ENCODE measurements at regions not wholly inside any gene's neighbourhood (a gene's known extent, or its start where the extent isn't known, plus 50 kb on each side); places are given as distances from the start of the nearest gene placed in this dataset. TPM values are rescaled to one million over a fixed set of nuclear protein-coding genes. Genes with fewer than 3 reads are reported as not detected.

DNA sequence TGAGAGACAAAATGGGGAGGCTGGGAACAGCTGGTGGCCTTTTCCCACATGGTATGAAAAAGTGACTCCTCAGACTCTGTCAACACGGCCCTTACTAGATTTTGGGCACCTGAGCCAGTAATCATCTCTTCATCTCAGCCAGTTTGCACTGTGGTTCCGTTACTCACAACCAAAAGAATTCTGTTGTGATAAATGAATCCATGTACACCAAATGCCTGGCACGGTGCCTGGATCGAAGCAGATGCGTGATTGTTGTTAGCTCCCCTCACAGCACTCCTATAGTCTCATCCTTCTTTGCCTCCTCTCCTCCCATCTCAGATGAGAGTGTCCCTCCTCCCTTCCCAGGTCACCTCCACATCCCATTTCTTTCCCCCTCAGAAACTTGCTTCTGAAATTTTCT is 57.9 kb upstream of the GJB5 start:
- POLR2A ChIA-PET, result no interaction called here
- no peaks in the 10 kb centered on the region for H3K36me3 Mint-ChIP-seq (ENCODE audit: low read depth)
- H3K4me1 Mint-ChIP-seq, result no peaks in the 10 kb centered on the region
- H3K9me3 Mint-ChIP-seq (ENCODE audit: low read depth), result no peaks in the 10 kb centered on the region
- no peak overlapping the region for H3K27ac Mint-ChIP-seq
- ATAC-seq (no peak), DNase-seq (no peak)
- intact Hi-C loops (cut with DNase I, micrococcal nuclease), result no loop called here
- CTCF ChIA-PET, result interaction anchor here (1.1 kb wide), 1 partner anchor 45 kb away, joined by 3 read pairs; no protein-coding TSS in a partner anchor
- H3K4me3 Mint-ChIP-seq, result no peak overlapping the region
- peaks cover 7% of the 10 kb centered on the region for H3K27me3 Mint-ChIP-seq

DNA sequence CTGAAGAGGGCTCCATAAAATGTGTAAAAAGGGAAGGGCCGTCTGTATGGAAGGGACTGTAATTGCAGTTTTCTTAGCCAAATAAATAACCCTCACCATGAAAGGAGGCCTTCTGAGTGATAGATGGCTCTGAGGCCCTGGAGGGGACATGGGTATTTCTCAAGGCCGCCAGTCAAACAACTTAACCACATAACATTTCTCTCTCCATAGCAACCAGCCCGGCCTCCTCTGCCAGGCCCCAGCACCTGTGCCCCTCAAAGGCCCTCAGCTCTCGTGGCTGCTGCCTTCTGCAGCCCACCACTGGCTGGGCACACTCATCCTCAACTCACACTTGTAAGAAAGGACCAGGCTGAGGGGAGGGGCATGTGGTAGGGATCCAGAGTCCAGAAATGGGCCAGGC is 57.0 kb upstream of the GJB5 start:
- ChIA-PET CTCF (no interaction called here), POLR2A (no interaction called here)
- DNase-seq (no peak), ATAC-seq (no peak)
- no peaks in the 10 kb centered on the region for H3K36me3 Mint-ChIP-seq (ENCODE audit: low read depth)
- intact Hi-C loops (cut with DNase I, micrococcal nuclease), result no loop called here
- H3K4me3 Mint-ChIP-seq, result no peak overlapping the region
- H3K27ac Mint-ChIP-seq, result no peak overlapping the region
- H3K27me3 Mint-ChIP-seq, result peaks cover 7% of the 10 kb centered on the region
- no peaks in the 10 kb centered on the region for H3K9me3 Mint-ChIP-seq (ENCODE audit: low read depth)
- no peaks in the 10 kb centered on the region for H3K4me1 Mint-ChIP-seq

DNA sequence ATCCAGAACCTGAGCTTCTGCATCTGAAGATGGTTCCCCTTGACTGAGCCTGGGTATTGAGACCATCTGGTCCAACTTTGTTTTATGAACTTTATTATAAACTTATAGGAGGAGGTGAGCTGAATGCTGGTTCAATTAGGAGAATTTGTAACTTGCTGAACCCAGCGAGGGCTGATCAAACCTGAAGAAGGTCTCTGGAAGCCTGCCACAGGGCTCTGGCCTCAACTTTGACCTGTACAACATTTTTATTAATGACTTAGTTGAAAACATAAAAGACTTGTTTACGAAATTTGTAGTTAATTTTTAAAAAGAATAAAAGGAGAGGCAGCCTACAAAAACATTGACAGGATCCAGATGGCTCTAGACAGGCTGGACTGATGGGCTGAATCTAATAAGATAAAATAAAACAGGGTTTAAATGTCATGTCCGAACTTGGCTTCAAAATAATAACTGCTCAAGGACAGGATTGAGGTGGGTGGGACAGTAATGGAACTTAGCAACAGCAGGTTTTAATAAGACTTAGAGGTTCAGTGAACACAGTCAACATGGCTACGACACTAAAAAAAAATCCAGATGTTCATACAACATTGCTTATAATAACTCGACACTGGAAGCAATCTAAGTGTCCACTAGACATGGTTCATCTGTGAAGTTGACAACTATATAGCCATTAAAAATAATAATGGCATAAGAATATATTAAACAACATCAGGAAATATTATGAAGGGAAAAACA is 53.4 kb upstream of the GJB5 start:
- CTCF ChIA-PET, result no interaction called here
- ATAC-seq (no peak), DNase-seq (no peak)
- POLR2A ChIA-PET, result no interaction called here
- Mint-ChIP-seq H3K36me3 (ENCODE audit: low read depth) (no peaks in the 10 kb centered on the region), H3K4me1 (no peaks in the 10 kb centered on the region), H3K9me3 (ENCODE audit: low read depth) (no peaks in the 10 kb centered on the region), H3K27ac (no peak overlapping the region), H3K4me3 (no peak overlapping the region), H3K27me3 (peaks cover 7% of the 10 kb centered on the region)
- intact Hi-C loops (cut with DNase I, micrococcal nuclease), result no loop called here

Small RNA genes lying in the stretch of these regions (microRNA-seq; reads per million reads assigned to microRNA genes)
- gene MIR552 (ENCODE audit: borderline replicate concordance), result not detected

All from activated CD4-positive, alpha-beta T cell treated with anti-CD3 and anti-CD28 coated beads for 36 hours (primary cell).